Vagina (tissue), 2 donors: ENCODE measurements at regions not wholly inside any gene's neighbourhood (a gene's known extent, or its start where the extent isn't known, plus 50 kb on each side); places are given as distances from the start of the nearest gene placed in this dataset.

Source experiments
- DNase-seq, 2 donors: peaks; one replicate each; pipeline ENCODE4 v3.0.0-alpha.2; 2017; ENCODE audit errors: extremely low spot score in 2 of 2
- H3K27ac ChIP-seq: fragments of 200-600 bp; sonication (generic); one replicate; pipeline ENCODE4 v1.5.1; 2019
- H3K27me3 ChIP-seq: fragments of 200-600 bp; sonication (generic); one replicate; pipeline ENCODE4 v1.5.1; 2019
- H3K36me3 ChIP-seq, 2 donors: fragments of 200-600 bp; sonication (generic); one replicate each; pipeline ENCODE4 v1.5.1; 2017 to 2019
- H3K4me1 ChIP-seq: fragments of 200-600 bp; sonication (generic); one replicate; pipeline ENCODE4 v1.5.1; 2019
- H3K4me3 ChIP-seq, 2 donors: fragments of 200-600 bp; sonication (generic); 1 replicate in 1 of 2; 2 replicates in 1 of 2; pipeline ENCODE4 v1.5.1; 2016 to 2019
- H3K9me3 ChIP-seq: fragments of 200-600 bp; sonication (generic); one replicate; pipeline ENCODE4 v1.5.1; 2019
- CTCF ChIP-seq, 3 experiments: fragments of 450-650 bp in 2 of 3; fragments of 200-600 bp in 1 of 3; sonication (generic) in 1 of 3; IDR thresholded peaks; one replicate each; pipeline ENCODE4 v1.5.1; 2017 to 2019; ENCODE audit warnings: antibody characterized with exemption in 3 of 3, mild to moderate bottlenecking in 2 of 3, moderate library complexity in 2 of 3
- POLR2A ChIP-seq, 2 donors: fragments of 450-650 bp; IDR thresholded peaks; one replicate each; pipeline ENCODE4 v1.6.1; 2017; ENCODE audit warnings: antibody characterized with exemption in 2 of 2, mild to moderate bottlenecking in 2 of 2, moderate library complexity in 2 of 2
- POLR2AphosphoS5 ChIP-seq, 2 donors: sonication (generic); formaldehyde crosslinking; IDR thresholded peaks; one replicate each; pipeline ENCODE4 v1.9.0; 2017; ENCODE audit warnings: antibody characterized with exemption in 2 of 2, mild to moderate bottlenecking in 2 of 2, low read depth in 1 of 2; ENCODE audit not compliant: insufficient read depth in 1 of 2
- intact Hi-C: fragments of 100-400 bp; cut with DNase I; formaldehyde crosslinking; loops from one replicate; pipeline ENCODE4 v1.15.1; 2023

GRCh38 chr14:37797675-37798074 is 202.2 kb downstream of the TTC6 start:
- DNase-seq = no peak
- H3K36me3 ChIP-seq = no peaks in the 10 kb centered on the region
- H3K4me1 ChIP-seq = no peaks in the 10 kb centered on the region
- intact Hi-C loops = no loop called here
- no peaks in the 10 kb centered on the region for H3K9me3 ChIP-seq
- no peak overlapping the region for H3K27ac ChIP-seq
- H3K4me3 ChIP-seq = no peak overlapping the region
- TF ChIP-seq POLR2AphosphoS5 (IDR thresholded peaks at IDR 0.05; ENCODE audit: insufficient read depth in 1 of 2, low read depth in 1 of 2) (no peak), CTCF (IDR thresholded peaks at IDR 0.05) (no peak), POLR2A (IDR thresholded peaks at IDR 0.05) (no peak)
- H3K27me3 ChIP-seq = no peaks in the 10 kb centered on the region

GRCh38 chr14:37807722-37808121 is 212.3 kb downstream of the TTC6 start:
- no peaks in the 10 kb centered on the region for H3K9me3 ChIP-seq
- H3K36me3 ChIP-seq = no peaks in the 10 kb centered on the region
- H3K4me1 ChIP-seq = no peaks in the 10 kb centered on the region
- H3K27me3 ChIP-seq = no peaks in the 10 kb centered on the region
- no peak overlapping the region for H3K27ac ChIP-seq
- intact Hi-C loops = no loop called here
- no peak for DNase-seq
- H3K4me3 ChIP-seq = no peak overlapping the region
- no peak for TF ChIP-seq CTCF (IDR thresholded peaks at IDR 0.05)
- no peak for TF ChIP-seq POLR2AphosphoS5 (IDR thresholded peaks at IDR 0.05; ENCODE audit: insufficient read depth in 1 of 2, low read depth in 1 of 2)
- TF ChIP-seq POLR2A (IDR thresholded peaks at IDR 0.05) = no peak

GRCh38 chr14:37810094-37810801 is 214.8 kb downstream of the TTC6 start:
- no peaks in the 10 kb centered on the region for H3K36me3 ChIP-seq
- H3K4me3 ChIP-seq = no peak overlapping the region
- no peaks in the 10 kb centered on the region for H3K27me3 ChIP-seq
- H3K4me1 ChIP-seq = no peaks in the 10 kb centered on the region
- H3K27ac ChIP-seq = no peak overlapping the region
- DNase-seq = no peak
- no peaks in the 10 kb centered on the region for H3K9me3 ChIP-seq
- intact Hi-C loops = no loop called here
- TF ChIP-seq POLR2A (IDR thresholded peaks at IDR 0.05) (no peak), POLR2AphosphoS5 (IDR thresholded peaks at IDR 0.05; ENCODE audit: insufficient read depth in 1 of 2, low read depth in 1 of 2) (no peak), CTCF (IDR thresholded peaks at IDR 0.05) (no peak)

- DNase-seq = no peak
- Histone ChIP-seq H3K4me3 (no peak overlapping the region), H3K36me3 (no peaks in the 10 kb centered on the region), H3K9me3 (no peaks in the 10 kb centered on the region), H3K4me1 (no peaks in the 10 kb centered on the region), H3K27ac (no peak overlapping the region), H3K27me3 (no peaks in the 10 kb centered on the region)
- intact Hi-C loops = no loop called here
- no peak for TF ChIP-seq POLR2A (IDR thresholded peaks at IDR 0.05)
- no peak for TF ChIP-seq POLR2AphosphoS5 (IDR thresholded peaks at IDR 0.05; ENCODE audit: insufficient read depth in 1 of 2, low read depth in 1 of 2)
- no peak for TF ChIP-seq CTCF (IDR thresholded peaks at IDR 0.05)
Observed at GRCh38 chr14:37813732-37814131, 218.3 kb downstream of the TTC6 start.

- no peak overlapping the region for H3K4me3 ChIP-seq
- TF ChIP-seq POLR2AphosphoS5 (IDR thresholded peaks at IDR 0.05; ENCODE audit: insufficient read depth in 1 of 2, low read depth in 1 of 2) = no peak
- no peak for TF ChIP-seq POLR2A (IDR thresholded peaks at IDR 0.05)
- TF ChIP-seq CTCF (IDR thresholded peaks at IDR 0.05) = no peak
Observed at GRCh38 chr14:37816135-37816534, 220.7 kb downstream of the TTC6 start.

More at GRCh38 chr14:37816135-37816534, 220.7 kb downstream of the TTC6 start:
- intact Hi-C loops = no loop called here
- Histone ChIP-seq H3K36me3 (no peaks in the 10 kb centered on the region), H3K9me3 (no peaks in the 10 kb centered on the region), H3K27me3 (no peaks in the 10 kb centered on the region), H3K27ac (no peak overlapping the region), H3K4me1 (no peaks in the 10 kb centered on the region)
- DNase-seq = no peak
